Neural cell (in vitro differentiated cells): ENCODE measurements at regions not wholly inside any gene's neighbourhood (a gene's known extent, or its start where the extent isn't known, plus 50 kb on each side); places are given as distances from the start of the nearest gene placed in this dataset.

Source experiments
- CTCF ChIP-seq: fragments of 450-650 bp; IDR thresholded peaks from 2 replicates; pipeline ENCODE4 v1.5.1; 2014; ENCODE audit warnings: antibody characterized with exemption, mild to moderate bottlenecking, moderate library complexity; ENCODE audit not compliant: poor library complexity, severe bottlenecking
- EZH2 ChIP-seq: fragments of 200-600, 300-800 bp; shearing (Covaris generic), sonication (generic); IDR thresholded peaks from 2 replicates; pipeline ENCODE4 v1.6.1; 2014; ENCODE audit warnings: antibody characterized with exemption, low read length, borderline replicate concordance, mild to moderate bottlenecking; ENCODE audit not compliant: insufficient read depth, poor library complexity, severe bottlenecking
- POLR2AphosphoS5 ChIP-seq: IDR thresholded peaks from 2 replicates; pipeline ENCODE4 v1.6.1; 2012
- RAD21 ChIP-seq: fragments of 450-650 bp; conservative IDR thresholded peaks from 2 replicates; pipeline ENCODE4 v1.6.1; 2014; ENCODE audit warnings: antibody characterized with exemption, mild to moderate bottlenecking, moderate library complexity
- REST ChIP-seq: IDR thresholded peaks from 2 replicates; pipeline ENCODE4 v1.6.1; 2012; ENCODE audit warnings: borderline replicate concordance
- SMC3 ChIP-seq: fragments of 450-650 bp; conservative IDR thresholded peaks from 2 replicates; pipeline ENCODE4 v1.6.1; 2014; ENCODE audit warnings: antibody characterized with exemption, mild to moderate bottlenecking, moderate library complexity; ENCODE audit not compliant: poor library complexity

DNA sequence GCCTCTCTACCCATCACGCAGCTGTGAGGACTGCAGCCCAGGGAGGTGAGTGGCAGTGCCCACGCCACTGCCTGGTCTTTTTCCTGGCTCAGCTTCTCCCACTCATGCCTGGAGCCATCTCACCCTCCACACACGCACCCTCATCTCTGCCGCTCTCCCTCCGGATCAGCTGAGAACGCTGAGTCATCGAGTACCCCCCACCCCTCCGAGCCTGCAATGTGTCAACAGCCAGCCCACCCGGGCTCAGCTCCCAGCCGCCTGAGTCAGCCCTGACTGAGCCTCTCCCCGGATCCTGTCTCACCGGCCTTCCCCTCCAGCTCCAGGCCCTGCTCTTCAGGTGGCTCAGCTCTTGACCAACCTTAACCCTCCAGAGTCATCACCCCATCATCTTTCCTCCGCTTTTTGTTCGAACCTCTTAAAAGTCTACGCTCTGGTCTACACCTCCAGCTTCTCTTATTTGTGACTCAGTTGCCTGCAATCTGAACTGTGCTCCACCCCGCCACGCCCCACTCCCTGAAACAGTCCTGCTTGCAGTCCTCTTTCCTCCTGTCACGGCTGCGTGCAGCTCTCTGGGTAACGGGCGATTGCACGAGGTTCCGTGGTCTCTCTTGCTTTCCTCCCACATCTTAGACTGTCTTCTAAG is 94.4 kb upstream of the ASAP2 start:
- TF ChIP-seq CTCF: no peak
- TF ChIP-seq POLR2AphosphoS5: no peak
- no peak for TF ChIP-seq RAD21
- no peak for TF ChIP-seq REST
- no peak for TF ChIP-seq EZH2
- no peak for TF ChIP-seq SMC3
